B cell (primary cell): ENCODE measurements at regions not wholly inside any gene's neighbourhood (a gene's known extent, or its start where the extent isn't known, plus 50 kb on each side); places are given as distances from the start of the nearest gene placed in this dataset.

Source experiments
- ATAC-seq: fragments of 200-7000 bp; cut with Tn5 transposase; one replicate; pipeline ENCODE4 v1.10.0; 2021; ENCODE audit warnings: low read depth, mild to moderate bottlenecking, moderate number of reproducible peaks, moderate library complexity
- CTCF ChIA-PET: fragments of 350-600 bp; sonication (Branson Sonifier 250); formaldehyde crosslinking; loops from one replicate; lab custom pipeline; 2021; ENCODE audit warnings: antibody characterized with exemption, inconsistent platforms; lab: Charles Lee
- POLR2A ChIA-PET: fragments of 350-600 bp; sonication (Branson Sonifier 250); formaldehyde crosslinking; loops from one replicate; lab custom pipeline; 2021; ENCODE audit warnings: antibody characterized with exemption; lab: Charles Lee
- DNase-seq: peaks from one replicate; pipeline ENCODE4 v3.0.0; 2013
- H2AFZ ChIP-seq: 2 replicates; pipeline ENCODE4 v1.6.1; 2012; ENCODE audit warnings: mild to moderate bottlenecking, low read depth, low read length; ENCODE audit not compliant: insufficient read depth, poor library complexity, severe bottlenecking
- H3K27ac ChIP-seq, 2 donors: 1 replicate in 1 of 2; 2 replicates in 1 of 2; pipeline ENCODE4 v1.5.1; 2012 to 2013; ENCODE audit warnings: low read length in 2 of 2, mild to moderate bottlenecking in 2 of 2, moderate library complexity in 1 of 2
- H3K27me3 ChIP-seq, 4 experiments: fragments of 200-600 bp in 1 of 4; sonication (generic) in 1 of 4; replicated peaks in 1 of 4; 1 replicate in 2 of 4; 2 replicates in 2 of 4; pipeline versions ENCODE4 v1.6.1 to v1.7.0; 2013 to 2016; ENCODE audit warnings: low read length in 3 of 4, mild to moderate bottlenecking in 2 of 4, mixed read lengths in 1 of 4, moderate library complexity in 1 of 4; ENCODE audit not compliant: insufficient read depth in 4 of 4, control insufficient read depth in 3 of 4; ENCODE audit errors: control extremely low read depth in 1 of 4
- H3K36me3 ChIP-seq, 2 experiments: replicated peaks in 1 of 2; 1 replicate in 1 of 2; 2 replicates in 1 of 2; pipeline versions ENCODE4 v1.6.1 to v1.7.1; 2013; ENCODE audit warnings: low read length in 1 of 2; ENCODE audit not compliant: insufficient read depth in 2 of 2, control insufficient read depth in 1 of 2; ENCODE audit errors: control extremely low read depth in 1 of 2, extremely low read depth in 1 of 2
- H3K4me1 ChIP-seq, 2 donors: fragments of 200-600 bp in 1 of 2; sonication (generic) in 1 of 2; 1 replicate in 1 of 2; 2 replicates in 1 of 2; pipeline versions ENCODE4 v1.5.1 to v1.6.1; 2013 to 2017; ENCODE audit warnings: low read length in 2 of 2; ENCODE audit not compliant: control insufficient read depth in 2 of 2, insufficient read depth in 2 of 2
- H3K4me2 ChIP-seq: replicated peaks from 2 replicates; pipeline ENCODE3; 2012; ENCODE audit warnings: mild to moderate bottlenecking, low read depth, low read length; ENCODE audit not compliant: poor library complexity, severe bottlenecking
- H3K4me3 ChIP-seq, 5 experiments: fragments of 200-600 bp in 1 of 5; sonication (generic) in 1 of 5; 1 replicate in 3 of 5; 2 replicates in 2 of 5; pipeline versions ENCODE4 v1.5.1 to v1.7.0; 2011 to 2016; ENCODE audit warnings: low read length in 4 of 5, mild to moderate bottlenecking in 4 of 5, low read depth in 2 of 5, control low read depth in 1 of 5, moderate library complexity in 1 of 5; ENCODE audit not compliant: insufficient read depth in 1 of 5; ENCODE audit errors: control extremely low read depth in 1 of 5, extremely low read depth in 1 of 5
- H3K79me2 ChIP-seq: fragments of 200-600 bp; sonication (generic); one replicate; pipeline ENCODE4 v1.6.0; 2016; ENCODE audit warnings: low read length; ENCODE audit not compliant: control insufficient read depth, insufficient read depth
- H3K9ac ChIP-seq: fragments of 200-600 bp; sonication (generic); 2 replicates; pipeline ENCODE4 v1.6.1; 2017; ENCODE audit warnings: mild to moderate bottlenecking, low read length, moderate library complexity
- H3K9me3 ChIP-seq, 3 donors: one replicate each; pipeline versions ENCODE4 v1.6.1 to v1.7.1; 2013; ENCODE audit warnings: low read length in 2 of 3; ENCODE audit not compliant: control insufficient read depth in 2 of 3, insufficient read depth in 1 of 3; ENCODE audit errors: control extremely low read depth in 1 of 3
- H4K20me1 ChIP-seq: 2 replicates; pipeline ENCODE4 v1.6.0; 2012; ENCODE audit warnings: mild to moderate bottlenecking, low read length; ENCODE audit not compliant: insufficient read depth, control insufficient read depth, poor library complexity, severe bottlenecking
- H3K27ac Mint-ChIP-seq: one replicate; pipeline ENCODE4 v1.8.0; 2021; ENCODE audit warnings: mixed read lengths
- H3K27me3 Mint-ChIP-seq: one replicate; pipeline ENCODE4 v1.8.0; 2021; ENCODE audit warnings: mixed read lengths
- H3K4me1 Mint-ChIP-seq: one replicate; pipeline ENCODE4 v1.8.0; 2021; ENCODE audit warnings: mixed read lengths
- H3K4me3 Mint-ChIP-seq: one replicate; pipeline ENCODE4 v1.8.0; 2021; ENCODE audit warnings: mixed read lengths
- H3K9me3 Mint-ChIP-seq: one replicate; pipeline ENCODE4 v1.8.0; 2022; ENCODE audit warnings: mixed read lengths; ENCODE audit not compliant: insufficient read depth
- EZH2 ChIP-seq: IDR thresholded peaks from 2 replicates; pipeline ENCODE4 v1.6.1; 2012; ENCODE audit warnings: borderline replicate concordance, low read depth, mild to moderate bottlenecking, moderate library complexity, low read length; ENCODE audit not compliant: insufficient read depth, poor library complexity, severe bottlenecking
- WGBS: methylation state at CpG from one replicate; pipeline ENCODE4 v1.1.5; 2013; ENCODE audit warnings: missing lambda C conversion rate; ENCODE audit not compliant: insufficient coverage; 5-methylcytosine and 5-hydroxymethylcytosine counted together
- intact Hi-C: fragments of 100-400 bp; cut with micrococcal nuclease; formaldehyde crosslinking; loops from one replicate; pipeline ENCODE4 v1.10.0; 2022
- TF ChIP-seq, protein P1 (sequence below): fragments of 200-600 bp; IDR thresholded peaks from one replicate; pipeline ENCODE4 v1.8.0; 2022; ENCODE audit warnings: antibody characterized with exemption, mild to moderate bottlenecking

GRCh38 chr11:38038777-38039176 lies 1440.7 kb upstream of the RAG2 start:
- Histone ChIP-seq H3K27me3 (no peaks in the 10 kb centered on the region), H3K27ac (no peak overlapping the region), H2AFZ (no peak overlapping the region), H3K4me1 (no peaks in the 10 kb centered on the region), H3K79me2 (no peaks in the 10 kb centered on the region), H4K20me1 (no peaks in the 10 kb centered on the region), H3K9me3 (peaks cover 0 to 1% (median 0%) of the 10 kb centered on the region in 3 donors), H3K4me2 (no peak overlapping the region), H3K36me3 (no peaks in the 10 kb centered on the region), H3K4me3 (no peak overlapping the region), H3K9ac (no peak overlapping the region)
- intact Hi-C loops, result loop anchor here (1.0 kb wide), 1 partner anchor 32 kb away; no protein-coding TSS in a partner anchor
- Mint-ChIP-seq H3K27ac (no peak overlapping the region), H3K9me3 (no peaks in the 10 kb centered on the region), H3K4me1 (no peaks in the 10 kb centered on the region), H3K4me3 (no peak overlapping the region), H3K27me3 (no peaks in the 10 kb centered on the region)
- DNase-seq, result no peak
- ChIA-PET CTCF (no interaction called here), POLR2A (no interaction called here)
- WGBS, result no CpG with 5 or more reads among the region's 2 CpGs
- no peak for ATAC-seq
- TF ChIP-seq EZH2, result no peak
- TF ChIP-seq, protein P1, sequence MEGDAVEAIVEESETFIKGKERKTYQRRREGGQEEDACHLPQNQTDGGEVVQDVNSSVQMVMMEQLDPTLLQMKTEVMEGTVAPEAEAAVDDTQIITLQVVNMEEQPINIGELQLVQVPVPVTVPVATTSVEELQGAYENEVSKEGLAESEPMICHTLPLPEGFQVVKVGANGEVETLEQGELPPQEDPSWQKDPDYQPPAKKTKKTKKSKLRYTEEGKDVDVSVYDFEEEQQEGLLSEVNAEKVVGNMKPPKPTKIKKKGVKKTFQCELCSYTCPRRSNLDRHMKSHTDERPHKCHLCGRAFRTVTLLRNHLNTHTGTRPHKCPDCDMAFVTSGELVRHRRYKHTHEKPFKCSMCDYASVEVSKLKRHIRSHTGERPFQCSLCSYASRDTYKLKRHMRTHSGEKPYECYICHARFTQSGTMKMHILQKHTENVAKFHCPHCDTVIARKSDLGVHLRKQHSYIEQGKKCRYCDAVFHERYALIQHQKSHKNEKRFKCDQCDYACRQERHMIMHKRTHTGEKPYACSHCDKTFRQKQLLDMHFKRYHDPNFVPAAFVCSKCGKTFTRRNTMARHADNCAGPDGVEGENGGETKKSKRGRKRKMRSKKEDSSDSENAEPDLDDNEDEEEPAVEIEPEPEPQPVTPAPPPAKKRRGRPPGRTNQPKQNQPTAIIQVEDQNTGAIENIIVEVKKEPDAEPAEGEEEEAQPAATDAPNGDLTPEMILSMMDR, result no peak

GRCh38 chr11:38019072-38019775 lies 1421.2 kb upstream of the RAG2 start:
- Histone ChIP-seq H3K4me2 (no peak overlapping the region), H3K4me3 (no peak overlapping the region), H3K27ac (no peak overlapping the region), H3K36me3 (no peaks in the 10 kb centered on the region), H3K9ac (no peak overlapping the region), H3K79me2 (no peaks in the 10 kb centered on the region), H4K20me1 (no peaks in the 10 kb centered on the region), H3K4me1 (no peaks in the 10 kb centered on the region), H2AFZ (no peak overlapping the region), H3K27me3 (no peaks in the 10 kb centered on the region), H3K9me3 (peaks cover 0 to 11% (median 0%) of the 10 kb centered on the region in 3 donors)
- Mint-ChIP-seq H3K4me3 (no peak overlapping the region), H3K27ac (no peak overlapping the region), H3K9me3 (no peaks in the 10 kb centered on the region), H3K4me1 (no peaks in the 10 kb centered on the region), H3K27me3 (no peaks in the 10 kb centered on the region)
- ATAC-seq, result no peak
- DNase-seq, result no peak
- CTCF ChIA-PET, result no interaction called here
- 91% methylated on average over 4 of the region's 5 CpGs for WGBS
- intact Hi-C loops, result no loop called here
- POLR2A ChIA-PET, result no interaction called here
- TF ChIP-seq, protein P1, result no peak
- no peak for TF ChIP-seq EZH2
